ENCODE measurements at regions not wholly inside any gene's neighbourhood (a gene's known extent, or its start where the extent isn't known, plus 50 kb on each side); places are given as distances from the start of the nearest gene placed in this dataset.
A peak's percentile ranks its signal among the peaks of the same experiment; 100 is the strongest.

- no peak for DNase-seq (ENCODE audit: low spot score)
These were observed 268.4 kb upstream of the USP24 start for GRCh38 chr1:55483523-55483922.

DNA sequence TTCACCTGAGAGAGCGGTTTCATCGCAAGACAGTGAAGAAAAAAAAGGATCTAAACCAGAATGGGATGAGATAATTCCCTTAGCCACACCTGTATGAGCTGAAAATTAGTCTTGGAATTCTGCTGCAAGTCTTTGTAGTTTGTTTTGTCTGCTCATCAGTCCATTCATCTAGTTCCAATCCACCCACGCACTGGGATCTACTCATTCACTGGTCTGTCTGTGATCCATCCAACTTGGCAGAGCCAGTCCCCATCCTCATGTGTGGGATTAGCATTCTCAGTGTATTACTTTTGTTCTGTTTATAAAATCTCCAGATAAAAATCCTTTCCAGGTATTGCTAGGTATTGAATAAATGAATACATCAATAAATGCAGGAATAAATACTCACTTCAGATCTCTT, 266.5 kb upstream of the USP24 start:
- Histone ChIP-seq H2BK15ac (ENCODE audit: low read length) (no peak overlapping the region), H3K27me3 (ENCODE audit: control insufficient read depth in 3 of 3, insufficient read depth in 3 of 3, low read depth in 1 of 3, low read length in 3 of 3) (no peaks in the 10 kb centered on the region), H4K8ac (ENCODE audit: low read depth, low read length) (no peak overlapping the region), H2BK120ac (ENCODE audit: low read depth, low read length) (no peak overlapping the region), H2AFZ (ENCODE audit: low read length) (no peak overlapping the region), H3K14ac (ENCODE audit: low read length) (no peak overlapping the region), H3K23ac (ENCODE audit: low read depth, low read length, poor library complexity) (no peak overlapping the region), H3K4me3 (ENCODE audit: low read length in 2 of 2) (no peak overlapping the region), H3K18ac (ENCODE audit: low read length) (no peak overlapping the region), H2BK5ac (ENCODE audit: low read length) (no peak overlapping the region), H2BK12ac (ENCODE audit: low read length) (no peak overlapping the region), H3K27ac (replicated peaks; ENCODE audit: low read length) (no peak overlapping the region), H2AK5ac (ENCODE audit: low read depth, low read length) (no peak overlapping the region), H4K91ac (ENCODE audit: low read depth, low read length, poor library complexity) (no peak overlapping the region), H3K36me3 (replicated peaks in 1 of 2; ENCODE audit: control insufficient read depth in 2 of 2, insufficient read depth in 2 of 2, low read length in 2 of 2) (no peaks in the 10 kb centered on the region), H3K9ac (ENCODE audit: low read depth, low read length, poor library complexity) (no peak overlapping the region), H3K4me1 (ENCODE audit: control insufficient read depth in 2 of 2, insufficient read depth in 1 of 2, low read depth in 1 of 2, low read length in 2 of 2) (no peaks in the 10 kb centered on the region), H3K79me1 (ENCODE audit: low read depth, low read length) (no peaks in the 10 kb centered on the region), H3K4me2 (ENCODE audit: insufficient read depth, low read length, poor library complexity, severe bottlenecking) (no peak overlapping the region), H3K4ac (ENCODE audit: low read length) (no peak overlapping the region), H3K9me3 (replicated peaks in 1 of 2; ENCODE audit: control insufficient read depth in 2 of 2, insufficient read depth in 1 of 2, low read depth in 1 of 2, low read length in 2 of 2) (no peaks in the 10 kb centered on the region)
- no CpG with 5 or more reads among the region's 3 CpGs for WGBS, 2 donors (ENCODE audit: extremely low coverage in 2 of 2, insufficient read length in 2 of 2, insufficient replicate concordance in 1 of 2)
- no peak for DNase-seq (ENCODE audit: low spot score)

More at GRCh38 chr1:55483523-55483922, 268.4 kb upstream of the USP24 start:
- H3K27ac ChIP-seq (replicated peaks; ENCODE audit: low read length), result no peak overlapping the region
- H3K4me1 ChIP-seq (ENCODE audit: control insufficient read depth in 2 of 2, insufficient read depth in 1 of 2, low read depth in 1 of 2, low read length in 2 of 2), result no peaks in the 10 kb centered on the region
- no peak overlapping the region for H3K4ac ChIP-seq (ENCODE audit: low read length)
- no peak overlapping the region for H4K8ac ChIP-seq (ENCODE audit: low read depth, low read length)
- H3K4me3 ChIP-seq (ENCODE audit: low read length in 2 of 2), result no peak overlapping the region
- H3K9ac ChIP-seq (ENCODE audit: low read depth, low read length, poor library complexity), result no peak overlapping the region
- no peak overlapping the region for H2AK5ac ChIP-seq (ENCODE audit: low read depth, low read length)
- H2BK120ac ChIP-seq (ENCODE audit: low read depth, low read length), result no peak overlapping the region
- no peak overlapping the region for H3K23ac ChIP-seq (ENCODE audit: low read depth, low read length, poor library complexity)
- no peak overlapping the region for H4K91ac ChIP-seq (ENCODE audit: low read depth, low read length, poor library complexity)
- no peaks in the 10 kb centered on the region for H3K79me1 ChIP-seq (ENCODE audit: low read depth, low read length)
- no peaks in the 10 kb centered on the region for H3K9me3 ChIP-seq (replicated peaks in 1 of 2; ENCODE audit: control insufficient read depth in 2 of 2, insufficient read depth in 1 of 2, low read depth in 1 of 2, low read length in 2 of 2)
- H2BK15ac ChIP-seq (ENCODE audit: low read length), result no peak overlapping the region
- no peaks in the 10 kb centered on the region for H3K27me3 ChIP-seq (ENCODE audit: control insufficient read depth in 3 of 3, insufficient read depth in 3 of 3, low read depth in 1 of 3, low read length in 3 of 3)
- H3K18ac ChIP-seq (ENCODE audit: low read length), result no peak overlapping the region
- no peak overlapping the region for H2AFZ ChIP-seq (ENCODE audit: low read length)
- H3K4me2 ChIP-seq (ENCODE audit: insufficient read depth, low read length, poor library complexity, severe bottlenecking), result no peak overlapping the region
- no peak overlapping the region for H3K14ac ChIP-seq (ENCODE audit: low read length)
- no CpG with 5 or more reads among the region's 2 CpGs for whole genome bisulfite sequencing, 2 donors (ENCODE audit: extremely low coverage in 2 of 2, insufficient read length in 2 of 2, insufficient replicate concordance in 1 of 2)
- H2BK12ac ChIP-seq (ENCODE audit: low read length), result no peak overlapping the region
- H3K36me3 ChIP-seq (replicated peaks in 1 of 2; ENCODE audit: control insufficient read depth in 2 of 2, insufficient read depth in 2 of 2, low read length in 2 of 2), result no peaks in the 10 kb centered on the region
- no peak overlapping the region for H2BK5ac ChIP-seq (ENCODE audit: low read length)

DNA sequence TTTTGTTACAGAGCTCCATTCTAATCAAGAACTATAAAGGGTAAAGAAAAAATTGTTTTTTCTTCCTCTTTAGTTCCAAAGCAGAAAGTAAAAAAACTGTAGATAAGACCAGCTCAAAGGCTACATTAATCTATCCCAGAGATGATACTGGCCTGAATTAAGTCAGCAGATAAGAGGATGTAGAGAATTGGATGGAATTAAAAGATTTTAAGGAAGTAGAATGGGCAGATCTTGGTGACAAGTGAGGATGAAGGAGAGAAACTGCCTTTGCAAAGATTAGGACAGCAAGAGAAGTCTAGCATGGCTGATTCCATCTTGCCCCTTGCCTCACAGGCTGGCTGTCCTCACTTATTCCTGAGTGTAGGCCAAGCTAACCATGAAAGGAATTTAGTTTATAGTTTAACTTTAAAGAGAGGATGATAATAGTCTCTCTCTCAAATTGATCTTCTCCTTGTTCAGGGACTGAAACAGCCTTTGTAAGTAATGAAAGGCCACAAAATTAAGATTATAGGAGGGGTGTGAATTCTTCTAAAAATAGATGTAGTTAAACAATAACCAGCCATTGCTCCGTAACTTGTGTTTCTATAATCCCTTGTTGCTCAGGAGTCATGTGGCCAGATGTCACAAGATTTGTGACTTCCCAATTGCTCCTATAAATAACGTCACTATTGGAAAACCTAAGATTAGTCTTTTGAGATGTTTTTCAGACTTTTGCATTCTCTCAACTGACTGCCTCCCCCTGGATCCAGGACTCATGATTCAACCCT, 265.0 kb upstream of the USP24 start:
- no peaks in the 10 kb centered on the region for H3K27me3 ChIP-seq (ENCODE audit: control insufficient read depth in 3 of 3, insufficient read depth in 3 of 3, low read depth in 1 of 3, low read length in 3 of 3)
- H3K4me3 ChIP-seq (ENCODE audit: low read length in 2 of 2), result no peak overlapping the region
- no peak overlapping the region for H2BK12ac ChIP-seq (ENCODE audit: low read length)
- no CpG with 5 or more reads among the region's 2 CpGs for WGBS, 2 donors (ENCODE audit: extremely low coverage in 2 of 2, insufficient read length in 2 of 2, insufficient replicate concordance in 1 of 2)
- H3K4ac ChIP-seq (ENCODE audit: low read length), result no peak overlapping the region
- no peak overlapping the region for H3K27ac ChIP-seq (replicated peaks; ENCODE audit: low read length)
- no peak overlapping the region for H2AFZ ChIP-seq (ENCODE audit: low read length)
- H3K14ac ChIP-seq (ENCODE audit: low read length), result no peak overlapping the region
- H4K91ac ChIP-seq (ENCODE audit: low read depth, low read length, poor library complexity), result no peak overlapping the region
- H3K23ac ChIP-seq (ENCODE audit: low read depth, low read length, poor library complexity), result no peak overlapping the region
- H2BK5ac ChIP-seq (ENCODE audit: low read length), result no peak overlapping the region
- H3K79me1 ChIP-seq (ENCODE audit: low read depth, low read length), result no peaks in the 10 kb centered on the region
- H3K36me3 ChIP-seq (replicated peaks in 1 of 2; ENCODE audit: control insufficient read depth in 2 of 2, insufficient read depth in 2 of 2, low read length in 2 of 2), result no peaks in the 10 kb centered on the region
- H2AK5ac ChIP-seq (ENCODE audit: low read depth, low read length), result no peak overlapping the region
- H3K4me2 ChIP-seq (ENCODE audit: insufficient read depth, low read length, poor library complexity, severe bottlenecking), result no peak overlapping the region
- H2BK15ac ChIP-seq (ENCODE audit: low read length), result no peak overlapping the region
- H3K18ac ChIP-seq (ENCODE audit: low read length), result peak overlapping the region; percentile 39
- H3K9ac ChIP-seq (ENCODE audit: low read depth, low read length, poor library complexity), result no peak overlapping the region
- H3K4me1 ChIP-seq (ENCODE audit: control insufficient read depth in 2 of 2, insufficient read depth in 1 of 2, low read depth in 1 of 2, low read length in 2 of 2), result no peaks in the 10 kb centered on the region
- no peaks in the 10 kb centered on the region for H3K9me3 ChIP-seq (replicated peaks in 1 of 2; ENCODE audit: control insufficient read depth in 2 of 2, insufficient read depth in 1 of 2, low read depth in 1 of 2, low read length in 2 of 2)
- no peak overlapping the region for H2BK120ac ChIP-seq (ENCODE audit: low read depth, low read length)
- no peak for DNase-seq (ENCODE audit: low spot score)
- no peak overlapping the region for H4K8ac ChIP-seq (ENCODE audit: low read depth, low read length)

DNA sequence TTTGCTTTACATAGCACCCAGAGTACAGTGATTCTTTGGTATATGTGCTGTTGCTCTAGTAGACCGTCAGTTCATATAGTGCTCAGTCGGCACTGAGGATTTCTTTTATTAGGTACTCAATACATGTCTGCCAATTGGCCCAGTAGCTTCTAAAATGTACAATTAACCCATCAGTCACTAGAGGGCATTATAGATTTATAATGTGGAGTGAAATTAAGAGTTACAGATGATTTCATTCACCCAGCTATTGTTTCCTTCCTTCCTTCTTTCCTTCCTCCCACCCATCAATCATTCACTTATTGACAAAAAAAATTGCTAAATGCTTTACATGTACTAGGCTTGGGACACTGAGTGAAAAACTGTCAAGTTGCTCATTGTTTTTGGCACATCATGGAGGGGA, 263.6 kb upstream of the USP24 start:
- Histone ChIP-seq H3K23ac (ENCODE audit: low read depth, low read length, poor library complexity) (no peak overlapping the region), H3K14ac (ENCODE audit: low read length) (no peak overlapping the region), H3K27ac (replicated peaks; ENCODE audit: low read length) (no peak overlapping the region), H3K36me3 (replicated peaks in 1 of 2; ENCODE audit: control insufficient read depth in 2 of 2, insufficient read depth in 2 of 2, low read length in 2 of 2) (no peaks in the 10 kb centered on the region), H2BK12ac (ENCODE audit: low read length) (no peak overlapping the region), H3K4me1 (ENCODE audit: control insufficient read depth in 2 of 2, insufficient read depth in 1 of 2, low read depth in 1 of 2, low read length in 2 of 2) (no peaks in the 10 kb centered on the region), H2BK15ac (ENCODE audit: low read length) (no peak overlapping the region), H2AK5ac (ENCODE audit: low read depth, low read length) (no peak overlapping the region), H3K4me3 (ENCODE audit: low read length in 2 of 2) (no peak overlapping the region), H3K27me3 (ENCODE audit: control insufficient read depth in 3 of 3, insufficient read depth in 3 of 3, low read depth in 1 of 3, low read length in 3 of 3) (no peaks in the 10 kb centered on the region), H3K18ac (ENCODE audit: low read length) (no peak overlapping the region), H2AFZ (ENCODE audit: low read length) (no peak overlapping the region), H3K4ac (ENCODE audit: low read length) (no peak overlapping the region), H2BK5ac (ENCODE audit: low read length) (no peak overlapping the region), H3K4me2 (ENCODE audit: insufficient read depth, low read length, poor library complexity, severe bottlenecking) (no peak overlapping the region), H3K79me1 (ENCODE audit: low read depth, low read length) (no peaks in the 10 kb centered on the region), H4K91ac (ENCODE audit: low read depth, low read length, poor library complexity) (no peak overlapping the region), H4K8ac (ENCODE audit: low read depth, low read length) (no peak overlapping the region), H3K9ac (ENCODE audit: low read depth, low read length, poor library complexity) (no peak overlapping the region), H3K9me3 (replicated peaks in 1 of 2; ENCODE audit: control insufficient read depth in 2 of 2, insufficient read depth in 1 of 2, low read depth in 1 of 2, low read length in 2 of 2) (no peaks in the 10 kb centered on the region), H2BK120ac (ENCODE audit: low read depth, low read length) (no peak overlapping the region)
- DNase-seq (ENCODE audit: low spot score), result no peak
- no CpG with 5 or more reads among the region's 2 CpGs for WGBS, 2 donors (ENCODE audit: extremely low coverage in 2 of 2, insufficient read length in 2 of 2, insufficient replicate concordance in 1 of 2)

Measured in neuronal stem cell (in vitro differentiated cells).